GM18511 (cell line): ENCODE measurements at regions not wholly inside any gene's neighbourhood (a gene's known extent, or its start where the extent isn't known, plus 50 kb on each side); places are given as distances from the start of the nearest gene placed in this dataset.
"Not testable (repeated sequence)": the region's sequence is repeated elsewhere in the genome, so short reads cannot be mapped to it uniquely, and the experiment has no call there.

Experiments
- ATAC-seq: cut with Tn5 transposase; IDR thresholded peaks from one replicate; pipeline ENCODE4 v1.9.1; 2021; ENCODE audit warnings: mild to moderate bottlenecking, moderate library complexity; ENCODE audit not compliant: unreplicated experiment

DNA sequence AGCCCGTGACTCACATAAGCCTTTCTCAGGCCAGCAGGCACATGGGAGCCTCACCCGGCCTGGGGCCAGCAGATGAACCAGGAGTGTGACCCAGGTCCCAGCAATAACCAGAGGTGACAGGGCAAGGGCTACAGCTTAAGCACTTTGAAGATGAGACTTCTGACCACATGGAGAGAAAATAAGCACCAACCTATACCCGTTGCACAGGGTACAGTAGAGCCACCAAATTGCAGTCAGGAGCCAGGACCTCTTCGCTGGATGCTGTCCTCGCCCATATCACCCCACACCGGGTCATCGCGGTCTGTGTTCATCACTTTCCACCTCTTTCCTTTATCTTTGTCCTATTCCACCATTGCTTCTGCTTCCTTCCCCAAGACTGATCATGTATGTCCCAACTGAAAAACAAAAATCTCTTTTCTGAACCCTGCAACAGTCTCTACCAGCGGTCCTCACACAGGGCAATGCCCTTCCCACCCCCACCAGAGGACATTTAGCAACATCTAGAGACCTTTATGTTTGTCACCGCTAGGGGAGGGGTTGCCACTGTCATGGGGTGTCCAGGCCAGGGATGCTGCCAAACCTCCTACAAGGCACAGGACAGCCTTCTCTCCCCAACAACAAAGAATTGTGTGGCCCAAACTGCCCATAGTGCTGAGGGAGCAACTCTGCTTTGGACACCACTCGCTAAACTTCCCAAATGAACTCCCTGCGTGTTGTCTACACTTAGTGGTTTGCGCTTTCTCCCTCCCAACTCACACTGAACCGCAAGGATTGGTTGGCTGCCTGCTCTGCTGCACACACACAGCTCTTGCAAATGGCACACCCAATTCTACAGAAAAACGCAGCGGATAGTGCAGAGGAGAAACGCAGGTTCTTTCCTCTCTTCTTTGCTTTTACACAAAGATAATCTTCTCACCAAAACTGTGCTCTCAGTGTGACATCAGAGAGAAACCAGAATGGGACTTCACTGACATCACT lies 219.4 kb upstream of the FRG1 start:
- not testable (repeated sequence) for ATAC-seq

DNA sequence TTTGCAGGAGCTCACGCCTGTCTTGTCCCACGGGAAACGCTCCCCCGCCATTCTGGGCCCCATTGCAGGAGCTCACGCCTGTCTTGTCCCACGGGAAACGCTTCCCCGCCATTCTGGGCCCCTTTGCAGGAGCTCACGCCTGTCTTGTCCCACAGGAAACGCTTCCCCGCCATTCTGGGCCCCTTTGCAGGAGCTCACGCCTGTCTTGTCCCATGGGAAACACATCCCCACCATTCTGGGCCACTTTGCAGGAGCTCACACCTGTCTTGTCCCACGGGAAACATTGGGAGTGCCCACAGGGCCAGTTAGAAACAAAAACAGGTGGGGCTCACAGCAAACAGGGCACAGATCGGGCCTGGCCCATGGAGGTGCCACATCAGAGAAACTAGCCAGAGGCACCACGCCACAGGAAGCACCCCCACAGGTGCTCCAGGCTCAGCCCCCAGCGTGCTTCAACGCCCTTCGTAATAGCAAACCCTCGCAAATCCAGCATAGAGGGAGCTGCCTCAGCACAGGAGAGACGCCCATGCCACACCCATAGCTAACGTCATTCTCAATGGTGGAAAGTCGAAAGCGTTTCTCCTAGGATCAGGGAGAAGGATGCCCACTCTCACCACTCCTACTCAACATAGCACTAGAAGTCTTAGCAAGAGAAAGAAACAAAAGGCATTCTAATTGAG lies 218.2 kb upstream of the FRG1 start:
- ATAC-seq = not testable (repeated sequence)

DNA sequence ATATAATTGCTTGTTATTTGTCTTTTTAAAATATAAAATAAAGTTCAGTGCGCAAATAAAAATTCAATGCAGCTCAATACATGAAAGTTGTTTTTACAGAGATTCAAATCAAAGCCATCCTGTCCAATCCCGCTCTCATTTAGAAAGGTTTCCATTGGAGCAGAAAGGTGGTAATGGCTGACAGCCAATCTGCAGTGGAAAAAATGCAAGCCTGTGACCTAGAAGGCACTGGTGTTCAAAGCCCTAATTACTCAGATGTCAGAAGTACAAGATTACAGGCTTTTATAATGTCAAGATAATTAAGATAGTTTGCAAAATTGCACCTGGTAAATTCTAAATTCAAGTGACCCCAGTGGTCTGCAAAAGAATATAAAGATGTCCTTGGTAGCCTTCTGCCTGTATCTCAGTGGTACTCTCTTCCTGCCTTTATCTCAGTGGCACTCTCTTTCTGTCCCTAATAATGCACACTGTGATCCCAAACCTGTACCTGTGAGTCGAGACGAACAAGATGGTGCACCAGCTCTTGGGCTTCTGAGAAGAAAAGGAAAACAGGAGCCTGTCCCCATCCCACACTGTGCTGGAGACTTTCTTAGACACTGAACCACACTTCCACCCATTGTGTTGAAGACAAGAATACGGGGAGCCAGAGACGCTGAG lies 212.6 kb upstream of the FRG1 start:
- not testable (repeated sequence) for ATAC-seq

DNA sequence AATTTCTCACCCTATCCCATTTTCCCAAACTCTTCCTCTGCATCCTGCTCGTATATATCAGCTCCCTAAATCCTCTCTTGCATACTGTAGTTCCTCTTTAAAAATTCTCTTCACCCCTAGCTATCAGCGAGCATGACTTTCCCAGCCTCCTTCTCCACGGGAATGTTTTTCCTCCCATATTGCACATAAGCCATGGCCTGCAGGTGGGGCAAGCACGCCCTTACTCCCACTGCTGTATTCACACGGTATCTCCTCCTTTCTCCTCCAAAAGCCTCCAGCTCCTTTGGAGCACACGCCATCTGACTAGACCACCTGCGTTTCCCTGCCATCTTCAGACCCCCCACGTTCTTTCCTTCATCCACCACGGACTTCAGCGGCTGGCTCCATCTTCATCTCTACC lies 208.7 kb upstream of the FRG1 start:
- not testable (repeated sequence) for ATAC-seq

DNA sequence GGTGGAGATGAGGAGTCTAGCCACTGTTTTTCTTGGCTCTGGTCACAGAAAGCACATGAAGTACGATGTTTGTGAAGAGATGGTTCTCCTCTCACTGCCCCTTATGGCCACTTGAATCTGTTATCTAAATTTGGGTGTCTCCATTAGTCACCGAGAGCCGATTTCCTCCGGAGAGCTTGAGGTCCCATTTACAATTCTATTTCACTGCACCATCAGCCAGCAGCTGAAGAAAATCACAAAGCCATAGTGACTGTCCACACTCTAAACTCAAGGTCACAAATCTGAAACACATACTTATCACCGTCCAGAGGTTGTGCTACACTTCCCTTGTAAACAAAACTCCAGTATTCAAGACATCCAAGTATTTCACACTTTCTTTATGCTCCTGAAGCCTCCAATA lies 207.2 kb upstream of the FRG1 start:
- ATAC-seq = not testable (repeated sequence)

DNA sequence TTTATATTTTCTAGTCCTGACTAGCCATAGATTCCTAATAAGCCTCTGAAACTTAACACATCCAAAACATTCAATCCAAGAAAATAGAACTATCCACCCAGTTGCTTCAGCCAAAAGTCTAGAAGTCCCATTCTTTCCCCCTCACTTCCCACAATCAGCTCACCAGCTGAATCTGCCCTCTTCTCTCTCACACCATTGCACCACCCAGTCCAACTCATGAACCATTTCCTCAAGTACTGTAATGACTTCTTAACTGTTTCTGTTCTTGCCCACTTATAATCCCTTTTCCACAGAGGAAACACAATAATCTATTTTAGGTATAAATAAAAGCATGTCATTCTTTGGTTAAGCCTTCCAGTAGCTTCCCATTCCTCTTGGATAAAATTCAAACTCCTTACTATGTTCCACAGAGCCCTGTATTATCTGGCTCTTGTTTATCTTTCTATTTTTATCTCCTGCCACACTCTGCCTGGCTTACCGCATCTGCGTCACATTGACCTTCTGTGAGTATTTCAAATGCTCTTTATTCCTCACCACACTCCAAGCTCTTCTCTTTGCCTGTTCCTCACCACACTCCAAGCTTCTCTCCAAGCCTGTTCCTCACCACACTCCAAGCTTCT lies 205.9 kb upstream of the FRG1 start:
- ATAC-seq = not testable (repeated sequence)

GRCh38 chr4:189736656-189737055 lies 204.0 kb upstream of the FRG1 start:
- not testable (repeated sequence) for ATAC-seq

DNA sequence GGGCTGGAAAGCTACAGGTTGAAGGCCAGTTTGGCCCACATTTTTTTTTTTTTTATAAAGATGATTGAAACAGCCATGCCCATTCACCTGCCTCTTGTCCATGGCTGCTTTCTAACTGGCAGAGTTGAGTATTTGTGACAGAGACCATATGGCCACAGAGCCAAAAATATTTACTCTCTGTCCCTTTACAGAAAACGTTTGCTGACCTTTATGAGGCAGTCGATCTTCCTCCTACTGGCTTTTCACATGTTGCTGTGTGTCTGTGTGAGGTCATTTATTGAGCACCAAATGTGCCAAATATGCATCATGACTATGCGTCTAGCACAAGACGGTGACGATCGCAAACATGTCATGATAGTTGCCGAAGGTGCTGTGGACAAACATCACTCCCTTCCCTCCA lies 200.6 kb upstream of the FRG1 start:
- ATAC-seq = not testable (repeated sequence)

DNA sequence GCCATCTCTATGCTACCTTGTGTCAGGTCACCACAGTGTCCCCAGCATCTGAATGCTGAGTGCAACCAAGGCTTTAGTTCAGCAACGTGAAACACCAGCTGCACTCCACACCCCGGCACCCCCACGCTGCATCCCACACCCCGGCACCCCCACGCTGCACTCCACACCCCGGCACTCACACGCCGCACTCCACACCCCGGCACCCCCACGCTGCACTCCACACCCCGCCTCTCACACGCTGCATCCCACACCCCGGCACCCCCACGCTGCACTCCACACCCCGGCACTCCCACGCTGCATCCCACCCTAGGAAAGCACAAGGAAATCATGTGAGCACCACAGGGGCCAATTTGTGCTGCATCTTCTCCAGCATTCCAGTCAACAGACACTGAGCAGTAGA lies 199.8 kb upstream of the FRG1 start:
- ATAC-seq = no peak

DNA sequence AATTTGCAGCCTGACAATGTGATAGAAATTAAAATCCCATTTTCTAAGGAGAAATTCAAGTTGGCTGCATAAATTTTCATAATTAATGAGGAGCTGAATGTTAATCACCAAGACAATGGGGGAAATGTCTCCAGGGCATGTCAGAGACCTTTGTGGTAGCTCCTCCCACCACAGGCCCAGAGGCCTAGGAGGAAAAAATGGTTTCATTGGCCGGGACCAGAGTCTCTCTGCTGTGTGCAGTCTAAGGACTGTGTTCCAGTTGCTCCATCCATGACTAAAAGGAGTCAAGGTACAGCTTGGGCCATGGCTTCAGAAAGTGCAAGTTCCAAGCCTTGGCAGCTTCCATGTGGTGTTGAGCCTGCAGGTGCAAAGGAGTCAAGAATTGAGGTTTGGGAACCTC lies 187.6 kb upstream of the FRG1 start:
- ATAC-seq = not testable (repeated sequence)

DNA sequence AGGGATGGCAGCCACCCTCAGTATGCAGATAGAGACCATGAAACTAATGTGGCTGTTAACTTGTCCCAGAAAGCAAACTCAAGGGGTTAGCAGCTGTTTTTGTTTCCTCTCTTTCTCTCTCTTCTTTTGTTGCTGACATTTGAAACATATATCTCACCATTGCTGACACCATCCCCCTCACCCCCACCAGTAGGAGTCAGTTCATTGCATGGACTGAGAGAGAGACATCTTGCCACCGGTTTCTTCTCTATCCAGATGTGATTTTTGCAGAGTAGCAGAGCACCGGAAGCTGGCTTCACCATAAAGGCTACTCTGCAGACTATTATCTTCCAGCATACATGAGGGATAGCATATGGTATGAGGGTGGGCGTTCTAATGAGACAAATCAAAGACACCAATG lies 177.1 kb upstream of the FRG1 start:
- ATAC-seq = no peak

- ATAC-seq = no peak
Measured at GRCh38 chr4:189765301-189765700, 175.4 kb upstream of the FRG1 start.

DNA sequence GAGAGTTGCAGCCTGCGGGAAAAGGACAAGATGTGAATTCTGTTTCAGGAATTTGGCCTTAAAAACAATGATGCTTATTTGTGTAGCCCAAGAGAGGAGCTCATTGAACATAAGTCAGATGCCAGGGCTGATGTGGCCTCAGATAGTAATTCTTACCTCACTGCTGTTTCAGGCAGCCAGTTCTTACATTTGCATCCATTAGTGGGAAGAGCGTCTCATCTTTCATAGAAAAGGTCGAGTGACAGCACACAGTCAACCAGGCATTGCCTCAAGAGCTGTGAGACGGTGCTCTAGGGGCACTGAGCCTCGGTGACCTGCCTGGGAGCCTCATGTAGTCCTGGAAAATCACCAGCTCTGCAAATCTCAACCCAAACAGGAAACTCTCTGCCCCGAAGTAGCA lies 174.9 kb upstream of the FRG1 start:
- ATAC-seq = no peak

DNA sequence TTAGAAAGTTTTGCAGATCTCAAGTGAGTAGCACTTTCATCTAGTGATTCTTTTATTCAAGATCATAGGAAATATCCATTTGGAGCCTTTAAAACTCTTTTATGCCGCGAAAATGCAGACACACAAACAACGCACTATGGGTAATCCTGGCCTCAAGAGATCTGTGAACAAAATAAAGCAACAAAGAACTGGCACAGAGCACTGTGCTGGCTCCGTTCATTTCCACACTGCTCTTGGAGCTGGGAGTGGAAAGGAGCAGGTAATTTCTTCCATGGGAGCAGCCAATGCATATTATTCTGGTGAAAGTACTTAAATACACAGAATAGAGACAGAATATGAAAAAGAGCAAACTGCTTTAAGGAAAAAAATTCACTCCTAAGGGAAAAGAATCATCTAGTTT lies 172.7 kb upstream of the FRG1 start:
- no peak for ATAC-seq

GRCh38 chr4:189769131-189769530 lies 171.5 kb upstream of the FRG1 start:
- ATAC-seq = no peak

GRCh38 chr4:189771696-189772361 lies 168.8 kb upstream of the FRG1 start:
- no peak for ATAC-seq

GRCh38 chr4:189773909-189774308 lies 166.8 kb upstream of the FRG1 start:
- no peak for ATAC-seq

GRCh38 chr4:189779281-189779980 lies 161.2 kb upstream of the FRG1 start:
- ATAC-seq = no peak

DNA sequence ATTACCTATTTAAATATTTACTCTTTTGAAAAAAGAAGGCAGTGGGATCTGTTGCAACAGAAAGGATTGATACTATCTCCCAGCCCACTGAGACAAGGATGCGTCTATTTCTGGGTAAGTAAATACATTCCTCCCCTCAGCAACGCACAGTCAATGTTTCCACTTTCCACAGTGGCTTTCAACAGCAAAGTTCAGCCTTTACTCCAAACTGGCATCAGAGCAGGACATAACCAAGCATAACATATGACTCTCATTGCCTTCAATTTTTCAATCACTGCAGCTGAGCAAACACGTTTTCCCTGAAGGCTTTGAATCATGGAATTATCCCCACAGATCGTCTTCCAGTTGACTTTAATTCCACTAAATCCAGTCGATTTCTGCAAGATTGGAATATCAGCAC lies 160.3 kb upstream of the FRG1 start:
- ATAC-seq = no peak

- ATAC-seq = no peak
Measured at GRCh38 chr4:189784651-189785050, 156.0 kb upstream of the FRG1 start.
